ENCODE measurements at regions not wholly inside any gene's neighbourhood (a gene's known extent, or its start where the extent isn't known, plus 50 kb on each side); places are given as distances from the start of the nearest gene placed in this dataset.

GRCh38 chr12:61987173-61987572 is 273.0 kb upstream of the USP15 start:
- intact Hi-C loops (cut with micrococcal nuclease), result no loop called here
- Histone ChIP-seq H4K20me1 (ENCODE audit: insufficient read depth) (no peaks in the 10 kb centered on the region), H2AFZ (ENCODE audit: low read depth, low read length, poor library complexity, severe bottlenecking) (no peak overlapping the region), H3K4me1 (ENCODE audit: control insufficient read depth in 1 of 2, insufficient read depth in 2 of 2, low read length in 2 of 2) (no peaks in the 10 kb centered on the region), H3K9me2 (ENCODE audit: insufficient read depth) (no peaks in the 10 kb centered on the region), H3K4me3 (replicated peaks in 1 of 2; ENCODE audit: low read depth in 1 of 2, low read length in 2 of 2) (no peak overlapping the region), H3K27ac (ENCODE audit: low read depth, low read length) (no peak overlapping the region), H3K36me3 (ENCODE audit: control insufficient read depth in 1 of 2, insufficient read depth in 2 of 2, low read length in 2 of 2) (no peaks in the 10 kb centered on the region), H3K9me3 (ENCODE audit: control insufficient read depth in 1 of 2, insufficient read depth in 1 of 2, low read depth in 1 of 2, low read length in 2 of 2) (no peaks in the 10 kb centered on the region), H3K27me3 (ENCODE audit: insufficient read depth, low read length) (no peaks in the 10 kb centered on the region), H3K79me2 (ENCODE audit: insufficient read depth, low read length) (no peaks in the 10 kb centered on the region), H3K4me2 (ENCODE audit: low read length) (no peak overlapping the region), H3K9ac (ENCODE audit: low read length) (no peak overlapping the region)
- ChIA-PET POLR2A (no interaction called here), CTCF (no interaction called here), RAD21 (ENCODE audit: low non-redundant PET in 1 of 2, low total read pairs in 2 of 2, uncharacterized antibody in 2 of 2, unreplicated experiment in 2 of 2) (no interaction called here)
- ATAC-seq (no peak), DNase-seq (ENCODE audit: low read depth, low spot score) (no peak)
- TF ChIP-seq TCF7L2 (IDR thresholded peaks at IDR 0.05; ENCODE audit: borderline replicate concordance, extremely low read depth, insufficient read depth, insufficient read length) (no peak), CBX3 (IDR thresholded peaks at IDR 0.05; ENCODE audit: low read depth) (no peak)
- BruUV-seq (replicated peaks), result no TSS peak

GRCh38 chr12:61991661-61992060 is 268.5 kb upstream of the USP15 start:
- DNase-seq (ENCODE audit: low read depth, low spot score) (no peak), ATAC-seq (no peak)
- Histone ChIP-seq H2AFZ (ENCODE audit: low read depth, low read length, poor library complexity, severe bottlenecking) (no peak overlapping the region), H3K4me1 (ENCODE audit: control insufficient read depth in 1 of 2, insufficient read depth in 2 of 2, low read length in 2 of 2) (no peaks in the 10 kb centered on the region), H3K27ac (ENCODE audit: low read depth, low read length) (no peak overlapping the region), H3K79me2 (ENCODE audit: insufficient read depth, low read length) (no peaks in the 10 kb centered on the region), H3K9me2 (ENCODE audit: insufficient read depth) (no peaks in the 10 kb centered on the region), H3K9me3 (ENCODE audit: control insufficient read depth in 1 of 2, insufficient read depth in 1 of 2, low read depth in 1 of 2, low read length in 2 of 2) (no peaks in the 10 kb centered on the region), H3K4me3 (replicated peaks in 1 of 2; ENCODE audit: low read depth in 1 of 2, low read length in 2 of 2) (no peak overlapping the region), H3K36me3 (ENCODE audit: control insufficient read depth in 1 of 2, insufficient read depth in 2 of 2, low read length in 2 of 2) (no peaks in the 10 kb centered on the region), H3K4me2 (ENCODE audit: low read length) (no peak overlapping the region), H3K9ac (ENCODE audit: low read length) (no peak overlapping the region), H3K27me3 (ENCODE audit: insufficient read depth, low read length) (no peaks in the 10 kb centered on the region), H4K20me1 (ENCODE audit: insufficient read depth) (no peaks in the 10 kb centered on the region)
- intact Hi-C loops (cut with micrococcal nuclease), result loop anchor here (5.0 kb wide), 2 partner anchors 339 to 444 kb away; no protein-coding TSS in a partner anchor
- ChIA-PET CTCF (interaction anchor here (0.8 kb wide), 1 partner anchor 14 kb away, joined by 3 read pairs; no protein-coding TSS in a partner anchor), POLR2A (no interaction called here), RAD21 (ENCODE audit: low non-redundant PET in 1 of 2, low total read pairs in 2 of 2, uncharacterized antibody in 2 of 2, unreplicated experiment in 2 of 2) (no interaction called here)
- TF ChIP-seq SP1 (IDR thresholded peaks at IDR 0.05; ENCODE audit: low read depth) (no peak), FOSL1 (IDR thresholded peaks at IDR 0.05; ENCODE audit: low read depth) (no peak), POLR2AphosphoS5 (IDR thresholded peaks at IDR 0.05; ENCODE audit: low read depth, low read length) (no peak), EGR1 (IDR thresholded peaks at IDR 0.05; ENCODE audit: low read depth) (no peak), EZH2phosphoT487 (IDR thresholded peaks at IDR 0.05; ENCODE audit: borderline replicate concordance) (no peak), CEBPB (IDR thresholded peaks at IDR 0.05; ENCODE audit: low read depth) (no peak), RAD21 (IDR thresholded peaks at IDR 0.05; ENCODE audit: low read depth) (no peak), YY1 (IDR thresholded peaks at IDR 0.05; ENCODE audit: extremely low read depth, insufficient replicate concordance, low read depth, low read length) (no peak)
- BruUV-seq (replicated peaks), result no TSS peak
